WTC11 (cell line): ENCODE measurements at regions not wholly inside any gene's neighbourhood (a gene's known extent, or its start where the extent isn't known, plus 50 kb on each side); places are given as distances from the start of the nearest gene placed in this dataset.

Experiments used
- CTCF ChIP-seq: fragments of 200-600 bp; IDR thresholded peaks from 2 replicates; pipeline ENCODE4 v1.8.0; 2022; ENCODE audit warnings: antibody characterized with exemption
- E2F1 ChIP-seq: sonication (generic); formaldehyde crosslinking; IDR thresholded peaks from 2 replicates; pipeline ENCODE4 v1.8.0; 2022; ENCODE audit warnings: mild to moderate bottlenecking, missing genetic modification reagents
- FOXK1 ChIP-seq: sonication (generic); formaldehyde crosslinking; IDR thresholded peaks from 2 replicates; pipeline ENCODE4 v1.8.0; 2022; ENCODE audit warnings: mild to moderate bottlenecking, moderate library complexity, missing genetic modification reagents
- KAT7 ChIP-seq: sonication (generic); formaldehyde crosslinking; IDR thresholded peaks from 2 replicates; pipeline ENCODE4 v1.8.1; 2023; ENCODE audit warnings: missing genetic modification reagents, mild to moderate bottlenecking, borderline replicate concordance
- RELA ChIP-seq: sonication (generic); formaldehyde crosslinking; IDR thresholded peaks from 2 replicates; pipeline ENCODE4 v1.8.1; 2022; ENCODE audit warnings: missing genetic modification reagents, mild to moderate bottlenecking, borderline replicate concordance

GRCh38 chr16:86304868-86305267 is 205.5 kb upstream of the FOXF1 start:
- TF ChIP-seq FOXK1 (CRISPR knock-in tag) (no peak), RELA (CRISPR knock-in tag) (no peak), E2F1 (no peak), CTCF (no peak), KAT7 (CRISPR knock-in tag) (no peak)
